Mesendoderm (in vitro differentiated cells): ENCODE measurements at regions not wholly inside any gene's neighbourhood (a gene's known extent, or its start where the extent isn't known, plus 50 kb on each side); places are given as distances from the start of the nearest gene placed in this dataset.

Experiments used
- DNase-seq: peaks from one replicate; pipeline ENCODE4 v3.0.0; 2013
- H2AK5ac ChIP-seq: 2 replicates; pipeline ENCODE4 v1.6.1; 2013; ENCODE audit warnings: low read length, inconsistent platforms
- H2BK120ac ChIP-seq: 2 replicates; pipeline ENCODE4 v1.6.1; 2013; ENCODE audit warnings: low read depth, mild to moderate bottlenecking, low read length, moderate library complexity, mixed read lengths
- H2BK15ac ChIP-seq: replicated peaks from 2 replicates; pipeline ENCODE4 v1.6.1; 2013; ENCODE audit warnings: low read depth, mild to moderate bottlenecking, moderate library complexity
- H2BK5ac ChIP-seq: 2 replicates; pipeline ENCODE4 v1.6.1; 2013; ENCODE audit warnings: low read length, inconsistent platforms
- H3K18ac ChIP-seq: 2 replicates; pipeline ENCODE4 v1.6.1; 2013; ENCODE audit warnings: mild to moderate bottlenecking, low read length, mixed read lengths
- H3K23ac ChIP-seq: one replicate; pipeline ENCODE4 v1.6.1; 2013; ENCODE audit warnings: low read length
- H3K27ac ChIP-seq: 2 replicates; pipeline ENCODE4 v1.5.1; 2013; ENCODE audit warnings: low read depth, mild to moderate bottlenecking, inconsistent platforms, low read length, moderate library complexity
- H3K27me3 ChIP-seq: 2 replicates; pipeline ENCODE4 v1.6.1; 2013; ENCODE audit warnings: low read length, control low read depth, mild to moderate bottlenecking, inconsistent platforms; ENCODE audit not compliant: insufficient read depth, poor library complexity
- H3K36me3 ChIP-seq: 2 replicates; pipeline ENCODE4 v1.6.1; 2013; ENCODE audit warnings: low read length, inconsistent platforms; ENCODE audit not compliant: control insufficient read depth, insufficient read depth
- H3K4ac ChIP-seq: one replicate; pipeline ENCODE4 v1.6.1; 2013; ENCODE audit warnings: low read depth, mild to moderate bottlenecking, low read length, moderate library complexity
- H3K4me1 ChIP-seq: 2 replicates; pipeline ENCODE4 v1.6.1; 2013; ENCODE audit warnings: low read depth, low read length, inconsistent platforms; ENCODE audit not compliant: control insufficient read depth
- H3K4me2 ChIP-seq: 2 replicates; pipeline ENCODE4 v1.6.1; 2013; ENCODE audit warnings: low read length
- H3K4me3 ChIP-seq: 2 replicates; pipeline ENCODE4 v1.5.1; 2013; ENCODE audit warnings: mild to moderate bottlenecking, low read length
- H3K56ac ChIP-seq: one replicate; pipeline ENCODE4 v1.6.1; 2013; ENCODE audit warnings: low read length
- H3K79me1 ChIP-seq: 2 replicates; pipeline ENCODE4 v1.6.1; 2013; ENCODE audit warnings: low read length, inconsistent platforms
- H3K79me2 ChIP-seq: 2 replicates; pipeline ENCODE4 v1.6.1; 2013; ENCODE audit warnings: mild to moderate bottlenecking, low read length; ENCODE audit not compliant: control insufficient read depth, insufficient read depth
- H3K9ac ChIP-seq: 2 replicates; pipeline ENCODE4 v1.6.1; 2013; ENCODE audit warnings: low read length, inconsistent platforms
- H4K5ac ChIP-seq: one replicate; pipeline ENCODE4 v1.6.1; 2013; ENCODE audit warnings: low read length
- H4K8ac ChIP-seq: one replicate; pipeline ENCODE4 v1.6.1; 2013; ENCODE audit warnings: low read depth, mild to moderate bottlenecking, control low read depth, low read length, moderate library complexity
- WGBS: extraction: QIAGEN DNeasy Blood & Tissue Kit; methylation state at CpG from one replicate; pipeline ENCODE4 v1.1.7; 2013; ENCODE audit warnings: low lambda C conversion rate, missing lambda C conversion rate; ENCODE audit not compliant: insufficient coverage; ENCODE audit errors: extremely low coverage; 5-methylcytosine and 5-hydroxymethylcytosine counted together

- Histone ChIP-seq H3K79me2 (no peaks in the 10 kb centered on the region), H3K27me3 (no peaks in the 10 kb centered on the region), H3K4me3 (no peak overlapping the region), H3K4ac (no peak overlapping the region), H3K23ac (no peak overlapping the region), H3K4me1 (no peaks in the 10 kb centered on the region), H3K56ac (no peak overlapping the region), H2BK120ac (no peak overlapping the region), H4K5ac (no peak overlapping the region), H3K79me1 (no peaks in the 10 kb centered on the region), H3K4me2 (no peak overlapping the region), H2BK5ac (no peak overlapping the region), H3K36me3 (no peaks in the 10 kb centered on the region), H2AK5ac (no peak overlapping the region), H3K18ac (no peak overlapping the region), H2BK15ac (no peak overlapping the region), H3K27ac (no peak overlapping the region), H3K9ac (no peak overlapping the region), H4K8ac (no peak overlapping the region)
- DNase-seq: no peak
- WGBS: no CpG with 5 or more reads among the region's 5 CpGs
These were observed 292.0 kb downstream of the CDH26 start for GRCh38 chr20:60250251-60250650.

- Histone ChIP-seq H3K36me3 (no peaks in the 10 kb centered on the region), H3K9ac (no peak overlapping the region), H3K4me1 (no peaks in the 10 kb centered on the region), H3K23ac (no peak overlapping the region), H3K4me3 (no peak overlapping the region), H2AK5ac (no peak overlapping the region), H3K18ac (no peak overlapping the region), H3K79me1 (no peaks in the 10 kb centered on the region), H3K27me3 (no peaks in the 10 kb centered on the region), H3K56ac (no peak overlapping the region), H3K4ac (no peak overlapping the region), H3K79me2 (no peaks in the 10 kb centered on the region), H3K4me2 (no peak overlapping the region), H2BK120ac (no peak overlapping the region), H2BK5ac (no peak overlapping the region), H4K8ac (no peak overlapping the region), H4K5ac (no peak overlapping the region), H3K27ac (no peak overlapping the region), H2BK15ac (no peak overlapping the region)
- WGBS: no CpG with 5 or more reads among the region's 2 CpGs
- no peak for DNase-seq
These were observed 294.6 kb downstream of the CDH26 start for GRCh38 chr20:60252866-60253265.

- H3K79me1 ChIP-seq: no peaks in the 10 kb centered on the region
- H3K9ac ChIP-seq: no peak overlapping the region
- no peak overlapping the region for H3K18ac ChIP-seq
- WGBS: no CpG with 5 or more reads among the region's 6 CpGs
- no peaks in the 10 kb centered on the region for H3K36me3 ChIP-seq
- H3K4ac ChIP-seq: no peak overlapping the region
- H3K56ac ChIP-seq: no peak overlapping the region
- H3K4me2 ChIP-seq: no peak overlapping the region
- no peak overlapping the region for H3K23ac ChIP-seq
- no peak overlapping the region for H2BK5ac ChIP-seq
- no peaks in the 10 kb centered on the region for H3K27me3 ChIP-seq
- H2AK5ac ChIP-seq: no peak overlapping the region
- no peak overlapping the region for H3K27ac ChIP-seq
- no peak overlapping the region for H3K4me3 ChIP-seq
- no peak overlapping the region for H2BK15ac ChIP-seq
- no peaks in the 10 kb centered on the region for H3K79me2 ChIP-seq
- H4K5ac ChIP-seq: no peak overlapping the region
- H3K4me1 ChIP-seq: no peaks in the 10 kb centered on the region
- no peak for DNase-seq
- H2BK120ac ChIP-seq: no peak overlapping the region
- H4K8ac ChIP-seq: no peak overlapping the region
These were observed 295.2 kb downstream of the CDH26 start for GRCh38 chr20:60253471-60253870.

- H3K23ac ChIP-seq: no peak overlapping the region
- DNase-seq: no peak
These were observed 296.7 kb downstream of the CDH26 start for GRCh38 chr20:60254901-60255411.

GRCh38 chr20:60255415-60255814 lies 297.2 kb downstream of the CDH26 start:
- Histone ChIP-seq H3K23ac (no peak overlapping the region), H3K18ac (no peak overlapping the region), H4K5ac (no peak overlapping the region), H3K79me1 (no peaks in the 10 kb centered on the region), H3K27me3 (no peaks in the 10 kb centered on the region), H2BK5ac (no peak overlapping the region), H3K27ac (no peak overlapping the region), H3K9ac (no peak overlapping the region), H3K4ac (no peak overlapping the region), H3K4me2 (no peak overlapping the region), H3K56ac (no peak overlapping the region), H3K36me3 (no peaks in the 10 kb centered on the region), H2BK120ac (no peak overlapping the region), H4K8ac (no peak overlapping the region), H3K4me3 (no peak overlapping the region), H3K4me1 (no peaks in the 10 kb centered on the region), H2BK15ac (no peak overlapping the region), H2AK5ac (no peak overlapping the region), H3K79me2 (no peaks in the 10 kb centered on the region)
- DNase-seq: no peak
- no CpG with 5 or more reads among the region's 3 CpGs for WGBS

More at GRCh38 chr20:60254901-60255411, 296.7 kb downstream of the CDH26 start:
- Histone ChIP-seq H2BK120ac (no peak overlapping the region), H3K27ac (no peak overlapping the region), H3K4ac (no peak overlapping the region), H2BK15ac (no peak overlapping the region), H3K36me3 (no peaks in the 10 kb centered on the region), H4K8ac (no peak overlapping the region), H3K27me3 (no peaks in the 10 kb centered on the region), H3K4me2 (no peak overlapping the region), H3K56ac (no peak overlapping the region), H3K4me1 (no peaks in the 10 kb centered on the region), H4K5ac (no peak overlapping the region), H3K4me3 (no peak overlapping the region), H2BK5ac (no peak overlapping the region), H2AK5ac (no peak overlapping the region), H3K9ac (no peak overlapping the region), H3K79me2 (no peaks in the 10 kb centered on the region), H3K79me1 (no peaks in the 10 kb centered on the region), H3K18ac (no peak overlapping the region)
- WGBS: no CpG with 5 or more reads among the region's 6 CpGs

GRCh38 chr20:60255866-60256265 lies 297.6 kb downstream of the CDH26 start:
- Histone ChIP-seq H2BK120ac (no peak overlapping the region), H3K27ac (no peak overlapping the region)

More at GRCh38 chr20:60255866-60256265, 297.6 kb downstream of the CDH26 start:
- Histone ChIP-seq H2BK15ac (no peak overlapping the region), H3K56ac (no peak overlapping the region), H3K27me3 (no peaks in the 10 kb centered on the region), H3K4me3 (no peak overlapping the region), H3K4me1 (no peaks in the 10 kb centered on the region), H4K8ac (no peak overlapping the region), H3K79me2 (no peaks in the 10 kb centered on the region), H3K36me3 (no peaks in the 10 kb centered on the region), H3K9ac (no peak overlapping the region), H3K79me1 (no peaks in the 10 kb centered on the region), H3K4me2 (no peak overlapping the region), H3K4ac (no peak overlapping the region), H3K18ac (no peak overlapping the region), H4K5ac (no peak overlapping the region), H2AK5ac (no peak overlapping the region), H3K23ac (no peak overlapping the region), H2BK5ac (no peak overlapping the region)
- WGBS: no CpG with 5 or more reads among the region's 6 CpGs
- no peak for DNase-seq
